Stimulated activated memory B cell treated with anti-CD40 and anti-IgM and Interleukin-4, amounts not matched to agents 10 μg/mL and 1 μg/mL and 100 μg/mL, for 72 hours (primary cell): ENCODE measurements at regions not wholly inside any gene's neighbourhood (a gene's known extent, or its start where the extent isn't known, plus 50 kb on each side); places are given as distances from the start of the nearest gene placed in this dataset.
A peak's percentile ranks its signal among the peaks of the same experiment; 100 is the strongest.
"Not testable (repeated sequence)": the region's sequence is repeated elsewhere in the genome, so short reads cannot be mapped to it uniquely, and the experiment has no call there.

Source experiments
- ATAC-seq: fragments of 150-1000 bp; cut with Tn5 transposase; 2 replicates; pipeline ENCODE4 v1.10.0; 2021
- H3K27ac Mint-ChIP-seq: one replicate; pipeline ENCODE4 v1.8.0; 2022; ENCODE audit warnings: mild to moderate bottlenecking, mixed read lengths
- H3K27me3 Mint-ChIP-seq: one replicate; pipeline ENCODE4 v1.8.0; 2022; ENCODE audit warnings: mixed read lengths
- H3K36me3 Mint-ChIP-seq: one replicate; pipeline ENCODE4 v1.8.0; 2022; ENCODE audit warnings: mixed read lengths
- H3K4me1 Mint-ChIP-seq: one replicate; pipeline ENCODE4 v1.8.0; 2022; ENCODE audit warnings: mixed read lengths
- H3K4me3 Mint-ChIP-seq: one replicate; pipeline ENCODE4 v1.8.0; 2022; ENCODE audit warnings: mild to moderate bottlenecking, moderate library complexity, mixed read lengths
- H3K9me3 Mint-ChIP-seq: one replicate; pipeline ENCODE4 v1.8.0; 2022; ENCODE audit warnings: mixed read lengths

DNA sequence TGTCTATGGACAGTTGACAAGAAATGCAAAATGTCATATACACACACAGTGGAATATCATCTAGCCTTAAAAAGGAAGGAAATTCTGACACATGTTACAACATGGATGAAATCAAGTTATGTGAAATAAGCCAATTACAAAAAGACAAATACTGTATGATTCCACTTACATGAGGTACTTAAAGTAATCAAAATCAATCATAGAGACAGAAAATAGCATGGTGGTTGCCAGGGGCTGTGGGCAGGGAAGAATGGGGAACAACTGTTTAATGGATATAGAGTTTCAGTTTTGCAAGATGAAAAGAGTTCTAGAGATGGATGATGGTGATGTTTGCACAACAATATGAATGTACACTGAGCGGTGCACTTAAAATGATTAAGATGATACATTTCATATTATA lies 613.8 kb upstream of the ZNF385D start:
- no peaks in the 10 kb centered on the region for H3K36me3 Mint-ChIP-seq
- ATAC-seq = no peak
- H3K4me1 Mint-ChIP-seq = no peaks in the 10 kb centered on the region
- H3K9me3 Mint-ChIP-seq = peaks cover 3% of the 10 kb centered on the region
- H3K27ac Mint-ChIP-seq = no peak overlapping the region
- no peak overlapping the region for H3K4me3 Mint-ChIP-seq
- H3K27me3 Mint-ChIP-seq = no peaks in the 10 kb centered on the region

DNA sequence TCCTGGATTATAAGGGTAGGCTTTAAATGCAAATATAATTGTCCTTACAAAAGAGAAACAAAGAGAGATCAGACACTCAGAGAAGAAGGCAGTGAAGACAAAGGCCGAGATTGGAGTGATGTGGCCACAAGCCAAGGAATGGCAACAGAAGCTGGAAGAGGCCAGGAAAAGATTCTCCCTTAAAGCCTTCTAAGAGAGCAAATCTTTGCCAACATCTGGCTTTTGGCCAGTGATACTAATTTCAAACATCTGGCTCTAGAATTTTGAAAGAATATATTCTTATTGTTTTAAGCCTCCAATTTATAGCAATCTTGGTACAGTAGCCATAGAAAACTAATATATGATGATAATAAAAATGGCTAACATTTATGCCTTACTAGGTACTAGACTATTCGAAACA lies 615.8 kb upstream of the ZNF385D start:
- Mint-ChIP-seq H3K27ac (no peak overlapping the region), H3K4me3 (no peak overlapping the region), H3K4me1 (no peaks in the 10 kb centered on the region), H3K27me3 (peaks cover 8% of the 10 kb centered on the region), H3K36me3 (no peaks in the 10 kb centered on the region), H3K9me3 (peaks cover 3% of the 10 kb centered on the region)
- ATAC-seq = no peak

DNA sequence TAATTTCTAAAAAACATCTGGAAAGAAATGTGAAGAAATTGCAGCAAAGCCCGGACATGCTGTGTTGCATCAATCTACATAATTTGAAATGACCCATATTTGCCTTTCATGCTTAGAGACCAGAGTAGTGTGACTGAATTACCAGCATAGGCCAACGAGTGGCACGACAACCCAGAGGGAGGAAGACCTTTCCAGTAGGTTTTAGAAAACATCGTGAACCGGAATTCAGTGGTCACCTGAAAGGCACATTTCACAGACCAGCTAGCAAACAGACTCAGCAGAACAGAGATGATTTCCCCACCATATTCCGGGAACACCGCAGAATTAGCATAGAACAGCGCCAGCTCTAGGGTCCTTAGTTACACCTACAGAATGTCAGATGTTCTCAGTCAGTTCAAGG lies 620.0 kb upstream of the ZNF385D start:
- ATAC-seq = no peak

DNA sequence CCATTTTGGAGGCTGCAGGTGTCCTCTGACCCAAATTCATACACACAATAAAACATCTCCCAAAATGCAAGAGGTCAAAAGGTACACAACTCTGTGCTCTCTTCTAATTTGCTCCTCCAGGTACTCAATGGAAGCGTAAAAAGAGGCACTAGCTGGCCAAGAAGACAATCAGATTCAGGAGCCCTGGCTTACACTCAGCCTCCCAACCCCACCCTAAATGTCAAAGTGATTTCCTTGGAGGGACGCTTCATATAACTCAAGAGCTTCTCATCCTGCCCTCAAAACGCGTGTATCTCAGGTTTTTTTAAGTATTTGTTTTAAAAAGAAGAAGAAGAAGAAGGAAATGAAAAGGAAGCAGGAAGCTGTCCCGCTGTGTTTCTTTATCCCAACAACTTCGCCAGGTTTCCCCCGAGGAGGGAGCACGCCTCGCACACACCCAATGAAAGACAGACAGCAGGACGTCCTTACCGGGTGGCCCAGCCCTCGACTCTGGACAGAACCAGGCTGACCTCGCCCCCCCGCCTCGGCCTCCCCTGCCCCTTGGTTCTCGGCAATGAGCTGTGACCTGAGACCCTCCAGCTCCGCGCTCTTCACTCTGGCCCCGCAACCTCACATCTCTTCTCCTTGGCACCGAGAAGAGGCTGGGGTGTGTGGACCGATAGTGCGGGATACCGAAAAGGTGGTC lies 620.7 kb upstream of the ZNF385D start:
- H3K36me3 Mint-ChIP-seq = no peaks in the 10 kb centered on the region
- no peak overlapping the region for H3K4me3 Mint-ChIP-seq
- peaks cover 4% of the 10 kb centered on the region for H3K9me3 Mint-ChIP-seq

More for the DNA sequence above, 620.0 kb upstream of the ZNF385D start:
- peaks cover 26% of the 10 kb centered on the region for H3K27me3 Mint-ChIP-seq
- no peaks in the 10 kb centered on the region for H3K4me1 Mint-ChIP-seq
- peaks cover 6% of the 10 kb centered on the region for H3K9me3 Mint-ChIP-seq
- H3K36me3 Mint-ChIP-seq = no peaks in the 10 kb centered on the region
- H3K27ac Mint-ChIP-seq = no peak overlapping the region
- no peak overlapping the region for H3K4me3 Mint-ChIP-seq

DNA sequence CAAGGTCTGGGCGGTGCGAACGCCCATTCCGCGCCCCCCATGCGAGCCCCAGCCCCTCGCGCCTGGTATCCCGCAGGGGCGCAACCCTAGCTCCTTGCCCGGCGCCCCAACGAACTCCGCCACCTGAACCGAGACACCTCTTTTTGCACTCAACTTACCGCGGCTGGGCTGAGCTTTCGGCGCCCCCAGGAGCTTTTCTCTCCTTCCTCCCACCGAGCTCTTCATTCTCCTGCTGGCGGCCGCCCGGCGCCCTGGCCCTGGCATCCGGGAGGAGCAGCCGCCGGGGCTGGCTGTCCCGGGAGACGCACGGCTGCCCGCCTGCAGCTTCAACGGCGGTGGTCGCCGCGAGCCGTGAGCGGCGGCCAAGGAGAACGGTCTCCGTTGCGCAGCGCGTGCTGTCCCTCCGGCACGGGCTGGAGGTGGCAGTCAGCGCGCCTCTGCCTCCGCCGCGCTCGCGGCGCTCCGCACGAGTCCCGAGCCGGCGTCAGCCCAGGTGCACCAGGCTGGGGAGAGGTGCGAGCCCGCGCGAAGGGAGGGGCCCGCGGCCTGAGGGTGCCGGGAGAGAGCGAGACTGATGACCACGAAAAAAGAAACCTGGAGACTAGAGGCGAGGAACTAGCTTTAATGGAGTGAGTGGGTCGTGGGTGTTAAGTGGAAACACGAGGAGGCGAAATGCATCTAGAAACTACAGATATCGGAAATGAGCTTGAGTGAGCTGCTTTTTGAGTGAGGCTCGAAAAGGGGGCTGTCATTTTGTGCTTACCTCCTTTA lies 621.5 kb upstream of the ZNF385D start:
- no peaks in the 10 kb centered on the region for H3K36me3 Mint-ChIP-seq
- no peak overlapping the region for H3K4me3 Mint-ChIP-seq
- ATAC-seq = no peak

More for the DNA sequence above, 620.7 kb upstream of the ZNF385D start:
- H3K27me3 Mint-ChIP-seq = peaks cover 26% of the 10 kb centered on the region
- no peak overlapping the region for H3K27ac Mint-ChIP-seq
- H3K4me1 Mint-ChIP-seq = no peaks in the 10 kb centered on the region
- peak; percentile 16 for ATAC-seq

DNA sequence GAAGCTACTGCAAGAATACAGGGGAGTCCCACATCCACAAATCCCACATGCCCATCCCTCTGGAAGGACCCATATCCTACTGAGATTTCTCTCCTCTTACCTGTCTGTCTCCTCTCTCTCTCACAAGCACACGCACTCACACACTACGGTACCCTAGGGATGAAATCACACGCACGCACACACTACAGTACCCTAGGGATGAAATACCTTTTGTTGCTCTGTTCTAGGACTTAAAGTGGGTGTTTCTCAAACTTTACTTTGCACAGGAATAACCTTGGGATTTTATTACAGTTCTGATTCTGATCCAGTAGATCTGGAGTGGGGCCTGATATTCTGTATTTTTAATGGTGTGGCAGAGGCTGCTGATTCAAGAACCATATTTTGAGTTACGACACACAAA lies 622.2 kb upstream of the ZNF385D start:
- Mint-ChIP-seq H3K27ac (no peak overlapping the region), H3K27me3 (peaks cover 26% of the 10 kb centered on the region), H3K9me3 (peaks cover 4% of the 10 kb centered on the region), H3K36me3 (no peaks in the 10 kb centered on the region), H3K4me3 (no peak overlapping the region), H3K4me1 (no peaks in the 10 kb centered on the region)
- no peak for ATAC-seq

More for the DNA sequence above, 621.5 kb upstream of the ZNF385D start:
- peaks cover 26% of the 10 kb centered on the region for H3K27me3 Mint-ChIP-seq
- H3K27ac Mint-ChIP-seq = no peak overlapping the region
- H3K4me1 Mint-ChIP-seq = no peaks in the 10 kb centered on the region
- peaks cover 4% of the 10 kb centered on the region for H3K9me3 Mint-ChIP-seq

DNA sequence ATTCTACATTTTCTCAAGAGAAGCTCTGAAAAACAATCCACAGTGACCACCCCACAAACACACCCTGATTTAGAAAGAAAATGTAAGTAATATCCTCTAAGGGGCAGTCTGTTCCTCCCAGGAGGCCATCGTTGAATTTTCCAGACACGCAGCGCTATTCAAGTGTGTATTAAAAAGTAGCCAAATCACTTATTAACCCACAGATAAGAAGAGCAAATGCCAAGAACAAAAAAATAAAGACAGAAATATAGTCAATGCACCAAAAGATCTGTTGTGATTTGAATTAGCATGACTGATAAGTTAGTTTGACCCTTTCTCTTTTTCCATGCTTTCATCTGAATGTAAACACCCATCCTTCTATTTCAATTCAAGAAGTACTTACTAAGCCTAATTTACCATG lies 622.8 kb upstream of the ZNF385D start:
- Mint-ChIP-seq H3K4me1 (no peaks in the 10 kb centered on the region), H3K4me3 (no peak overlapping the region), H3K9me3 (peaks cover 4% of the 10 kb centered on the region)

DNA sequence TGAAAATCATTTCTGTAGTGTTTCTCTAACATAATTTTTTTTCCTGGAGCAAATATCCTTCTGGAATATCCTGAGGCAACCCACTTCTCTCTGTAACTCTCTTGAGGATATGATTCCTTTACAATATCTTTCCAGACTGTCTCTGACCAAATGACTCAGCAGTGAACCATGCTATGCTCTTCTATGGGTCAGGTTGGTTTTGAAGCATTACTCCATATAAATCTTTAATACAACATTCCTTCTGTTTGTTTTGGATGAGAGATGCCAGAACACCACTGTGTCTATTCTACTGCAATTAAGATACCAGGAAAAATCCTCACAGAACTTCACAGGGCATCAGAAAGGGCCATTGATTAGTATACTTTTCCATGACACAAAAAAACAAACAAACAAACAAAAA lies 626.4 kb upstream of the ZNF385D start:
- Mint-ChIP-seq H3K4me1 (no peaks in the 10 kb centered on the region), H3K36me3 (no peaks in the 10 kb centered on the region), H3K9me3 (peaks cover 7% of the 10 kb centered on the region), H3K27me3 (peaks cover 18% of the 10 kb centered on the region), H3K27ac (no peak overlapping the region), H3K4me3 (no peak overlapping the region)
- no peak for ATAC-seq

More for the DNA sequence above, 622.8 kb upstream of the ZNF385D start:
- no peaks in the 10 kb centered on the region for H3K36me3 Mint-ChIP-seq
- no peak overlapping the region for H3K27ac Mint-ChIP-seq
- peaks cover 26% of the 10 kb centered on the region for H3K27me3 Mint-ChIP-seq
- ATAC-seq = no peak

DNA sequence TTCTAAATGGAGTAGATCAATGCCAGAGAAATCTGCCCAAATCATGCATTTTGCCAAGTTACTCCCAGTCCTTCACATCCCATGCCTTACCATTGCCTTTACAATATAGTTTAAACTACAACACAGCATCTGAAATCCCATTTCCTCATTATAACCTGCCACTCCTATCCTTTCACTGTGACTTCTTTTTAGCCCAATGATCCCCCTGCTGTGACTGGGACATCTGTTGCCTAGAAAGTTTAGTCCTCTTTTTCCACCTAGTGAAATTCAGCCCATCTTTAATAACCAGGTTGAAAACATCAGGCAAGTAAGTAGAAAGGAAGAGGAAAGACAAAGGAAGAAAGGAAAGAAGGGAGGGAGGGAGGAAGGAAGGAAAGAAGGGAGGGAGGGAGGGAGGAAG lies 627.9 kb upstream of the ZNF385D start:
- H3K9me3 Mint-ChIP-seq = peaks cover 3% of the 10 kb centered on the region
- no peak overlapping the region for H3K27ac Mint-ChIP-seq
- no peaks in the 10 kb centered on the region for H3K4me1 Mint-ChIP-seq
- no peak for ATAC-seq
- H3K4me3 Mint-ChIP-seq = no peak overlapping the region
- H3K36me3 Mint-ChIP-seq = no peaks in the 10 kb centered on the region
- H3K27me3 Mint-ChIP-seq = peaks cover 4% of the 10 kb centered on the region

DNA sequence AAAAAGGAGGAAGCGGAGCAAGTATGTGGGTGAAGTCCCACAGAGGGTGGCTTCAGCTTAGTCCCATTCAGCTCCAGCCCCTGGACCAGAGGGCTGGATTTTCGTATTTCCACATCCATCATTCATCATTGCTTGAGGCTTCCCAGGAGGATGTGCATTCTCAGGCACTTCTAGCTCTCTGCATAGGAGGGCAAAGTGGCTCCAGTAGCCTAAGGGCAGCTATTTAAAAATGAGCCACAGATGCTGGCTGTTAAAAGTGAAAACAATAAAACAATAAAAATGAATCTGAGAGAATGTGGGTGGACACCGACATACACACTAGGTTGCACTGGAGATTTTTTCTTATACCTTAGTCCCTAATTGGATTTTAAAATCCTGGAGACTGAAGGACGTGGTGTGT lies 629.2 kb upstream of the ZNF385D start:
- no peak for ATAC-seq
- Mint-ChIP-seq H3K27me3 (no peaks in the 10 kb centered on the region), H3K4me3 (no peak overlapping the region), H3K9me3 (peaks cover 3% of the 10 kb centered on the region), H3K36me3 (no peaks in the 10 kb centered on the region), H3K4me1 (no peaks in the 10 kb centered on the region), H3K27ac (no peak overlapping the region)

DNA sequence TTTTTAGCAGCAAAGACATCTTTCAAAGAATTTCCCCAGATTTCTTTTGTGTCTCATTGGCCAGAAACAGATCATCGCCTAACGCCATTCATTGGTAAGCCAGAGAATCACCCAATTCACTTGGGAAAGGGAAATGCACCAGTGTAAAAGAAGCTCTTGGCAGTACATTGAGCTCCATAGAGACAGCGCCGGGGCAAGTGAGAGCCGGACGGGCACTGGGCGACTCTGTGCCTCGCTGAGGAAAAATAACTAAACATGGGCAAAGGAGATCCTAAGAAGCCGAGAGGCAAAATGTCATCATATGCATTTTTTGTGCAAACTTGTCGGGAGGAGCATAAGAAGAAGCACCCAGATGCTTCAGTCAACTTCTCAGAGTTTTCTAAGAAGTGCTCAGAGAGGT lies 630.6 kb upstream of the ZNF385D start:
- not testable (repeated sequence) for H3K27me3 Mint-ChIP-seq, H3K9me3 Mint-ChIP-seq, H3K27ac Mint-ChIP-seq, H3K36me3 Mint-ChIP-seq, ATAC-seq, H3K4me3 Mint-ChIP-seq, H3K4me1 Mint-ChIP-seq

DNA sequence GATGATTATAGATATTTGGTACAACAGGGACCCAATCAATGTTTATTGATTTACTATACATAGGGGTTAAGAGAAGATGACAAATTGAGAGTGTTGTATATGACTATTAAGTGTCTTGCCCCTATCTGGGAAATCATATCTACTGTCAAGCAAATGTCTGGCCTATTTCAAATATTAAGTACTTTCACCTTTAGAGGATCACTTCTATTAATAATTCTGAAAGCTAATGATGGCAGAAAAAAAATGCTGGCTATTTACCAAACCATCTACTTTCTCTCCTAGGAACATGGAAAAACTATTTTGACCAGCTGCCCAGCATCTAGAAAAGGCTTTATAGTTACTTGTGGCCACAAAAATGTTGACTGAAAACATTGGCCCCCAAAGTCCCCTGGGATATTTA lies 632.3 kb upstream of the ZNF385D start:
- no peak overlapping the region for H3K4me3 Mint-ChIP-seq
- no peak for ATAC-seq
- no peaks in the 10 kb centered on the region for H3K4me1 Mint-ChIP-seq
- no peaks in the 10 kb centered on the region for H3K36me3 Mint-ChIP-seq
- H3K9me3 Mint-ChIP-seq = peaks cover 3% of the 10 kb centered on the region
- no peaks in the 10 kb centered on the region for H3K27me3 Mint-ChIP-seq
- H3K27ac Mint-ChIP-seq = no peak overlapping the region

DNA sequence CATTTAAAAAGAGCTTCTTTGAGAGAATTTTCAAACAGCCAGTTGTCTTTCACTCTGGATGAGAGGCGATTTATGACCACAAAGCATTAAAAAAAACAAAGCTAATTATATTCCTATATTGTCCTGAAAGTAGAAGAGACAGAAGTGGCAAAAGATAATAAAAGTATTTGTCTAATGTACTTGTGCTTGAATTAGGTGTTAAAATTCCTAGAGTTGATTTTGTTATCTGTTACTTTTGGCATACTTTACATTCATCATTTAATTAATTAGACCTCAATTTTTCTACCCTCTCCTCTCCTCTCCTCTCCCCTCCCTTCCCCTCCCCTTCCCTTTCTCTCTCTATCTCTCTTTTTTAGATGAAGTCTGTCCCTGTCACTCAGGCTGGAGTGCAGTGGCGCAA lies 635.1 kb upstream of the ZNF385D start:
- no peaks in the 10 kb centered on the region for H3K27me3 Mint-ChIP-seq
- H3K9me3 Mint-ChIP-seq = no peaks in the 10 kb centered on the region
- no peaks in the 10 kb centered on the region for H3K4me1 Mint-ChIP-seq
- no peak overlapping the region for H3K27ac Mint-ChIP-seq
- H3K36me3 Mint-ChIP-seq = no peaks in the 10 kb centered on the region
- no peak overlapping the region for H3K4me3 Mint-ChIP-seq
- ATAC-seq = no peak

DNA sequence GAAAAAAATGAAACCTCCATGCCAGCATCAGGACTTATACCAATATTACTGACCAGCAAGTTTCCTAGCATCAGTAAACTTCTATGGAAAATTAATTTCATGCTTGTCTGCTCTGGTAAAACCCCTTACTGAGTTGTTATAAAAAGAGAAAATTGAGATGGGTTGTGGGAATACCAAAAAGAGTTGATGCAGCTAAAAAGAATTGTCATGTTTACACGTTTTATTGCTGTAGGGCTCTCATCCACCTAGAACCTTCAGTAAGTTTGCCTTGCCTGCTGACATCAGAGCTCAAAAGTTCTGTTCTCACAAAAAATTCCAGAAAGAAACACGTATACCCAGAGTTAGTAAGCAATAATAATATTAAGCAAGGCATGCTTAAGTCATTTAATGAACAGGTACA lies 641.3 kb upstream of the ZNF385D start:
- H3K4me3 Mint-ChIP-seq = no peak overlapping the region

DNA sequence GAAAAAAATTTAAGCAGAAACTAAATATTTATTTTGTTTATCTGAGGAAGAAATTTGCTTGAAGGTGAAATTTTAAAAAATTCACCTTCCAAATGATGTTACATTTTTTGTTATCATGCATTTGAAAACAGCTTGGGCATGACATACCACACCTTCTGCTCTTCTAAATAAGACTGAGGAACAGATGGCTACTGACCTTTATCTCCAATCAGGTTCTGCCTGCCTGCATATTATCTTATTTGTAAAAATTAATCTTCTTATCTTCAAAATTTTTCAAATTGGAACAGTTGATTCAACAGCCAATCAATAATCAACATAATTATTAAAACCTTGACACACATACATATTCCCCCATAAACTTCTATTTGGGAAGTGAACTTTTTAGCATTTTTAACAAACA lies 641.8 kb upstream of the ZNF385D start:
- H3K4me3 Mint-ChIP-seq = no peak overlapping the region
- H3K36me3 Mint-ChIP-seq = no peaks in the 10 kb centered on the region
- peaks cover 10% of the 10 kb centered on the region for H3K9me3 Mint-ChIP-seq
- no peak for ATAC-seq
- no peaks in the 10 kb centered on the region for H3K27me3 Mint-ChIP-seq
- no peaks in the 10 kb centered on the region for H3K4me1 Mint-ChIP-seq
- no peak overlapping the region for H3K27ac Mint-ChIP-seq

More for the DNA sequence above, 641.3 kb upstream of the ZNF385D start:
- Mint-ChIP-seq H3K36me3 (no peaks in the 10 kb centered on the region), H3K27ac (no peak overlapping the region), H3K27me3 (no peaks in the 10 kb centered on the region), H3K4me1 (no peaks in the 10 kb centered on the region), H3K9me3 (peaks cover 6% of the 10 kb centered on the region)
- no peak for ATAC-seq

DNA sequence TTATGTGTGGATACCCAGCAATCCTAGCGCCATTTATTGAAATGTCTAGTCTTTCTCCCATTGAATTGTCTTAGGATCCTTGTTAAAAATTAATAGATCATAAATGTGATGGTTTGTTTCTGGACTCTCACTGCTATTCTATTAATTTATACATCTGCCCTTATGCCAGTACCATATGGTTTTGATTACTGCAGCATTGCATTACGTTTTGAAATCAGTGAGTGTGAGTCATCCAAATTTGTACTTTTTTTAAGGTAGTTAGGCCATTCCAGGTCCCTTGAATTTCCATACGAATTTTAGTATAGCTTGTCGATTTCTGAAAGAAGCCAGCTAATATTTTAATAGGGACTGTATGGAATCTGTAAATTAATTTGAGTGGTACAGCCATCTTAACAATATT lies 648.6 kb upstream of the ZNF385D start:
- Mint-ChIP-seq H3K9me3 (peaks cover 12% of the 10 kb centered on the region), H3K4me1 (no peaks in the 10 kb centered on the region), H3K27ac (no peak overlapping the region), H3K27me3 (no peaks in the 10 kb centered on the region), H3K4me3 (no peak overlapping the region), H3K36me3 (no peaks in the 10 kb centered on the region)
- ATAC-seq = no peak
